ENCODE measurements at regions not wholly inside any gene's neighbourhood (a gene's known extent, or its start where the extent isn't known, plus 50 kb on each side); places are given as distances from the start of the nearest gene placed in this dataset.
A peak's percentile ranks its signal among the peaks of the same experiment; 100 is the strongest.

GRCh38 chr2:216553482-216554240 lies 55.0 kb downstream of the RPL37A start:
- DNase-seq: no peak

- no peak for DNase-seq
These were observed 55.6 kb downstream of the RPL37A start for GRCh38 chr2:216554286-216554685.

GRCh38 chr2:216554755-216555154 lies 56.1 kb downstream of the RPL37A start:
- peak; percentile 44 for DNase-seq

- DNase-seq: peak; percentile 68
These were observed 56.6 kb downstream of the RPL37A start for GRCh38 chr2:216555274-216555673.

GRCh38 chr2:216556202-216556601 lies 57.6 kb downstream of the RPL37A start:
- no peak for DNase-seq

- DNase-seq: no peak
These were observed 58.8 kb downstream of the RPL37A start for GRCh38 chr2:216557413-216557812.

GRCh38 chr2:216557820-216558219 lies 59.2 kb downstream of the RPL37A start:
- no peak for DNase-seq

GRCh38 chr2:216559625-216560156 lies 61.0 kb downstream of the RPL37A start:
- DNase-seq: no peak

DNA sequence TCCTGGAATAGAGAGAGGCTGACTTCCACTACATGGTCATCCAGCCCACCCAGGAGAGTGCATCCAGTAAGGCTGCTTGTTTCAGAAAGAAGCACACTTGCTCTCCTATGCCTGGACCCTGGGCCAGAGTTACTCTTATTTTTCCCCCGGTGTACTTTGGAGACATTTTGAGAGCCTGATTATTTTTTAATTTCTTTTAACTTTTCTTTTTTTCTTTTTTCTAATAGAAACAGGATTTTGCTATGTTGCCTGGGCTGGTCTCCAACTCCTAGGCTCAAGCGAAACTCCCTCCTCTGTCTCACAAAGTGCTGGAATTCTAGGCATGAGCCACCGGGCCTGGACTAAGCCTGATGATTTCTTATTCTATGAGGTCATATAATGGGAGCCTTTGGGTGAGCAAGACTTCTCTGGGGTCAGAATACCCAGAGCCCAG lies 62.2 kb downstream of the RPL37A start:
- no peak for DNase-seq

DNA sequence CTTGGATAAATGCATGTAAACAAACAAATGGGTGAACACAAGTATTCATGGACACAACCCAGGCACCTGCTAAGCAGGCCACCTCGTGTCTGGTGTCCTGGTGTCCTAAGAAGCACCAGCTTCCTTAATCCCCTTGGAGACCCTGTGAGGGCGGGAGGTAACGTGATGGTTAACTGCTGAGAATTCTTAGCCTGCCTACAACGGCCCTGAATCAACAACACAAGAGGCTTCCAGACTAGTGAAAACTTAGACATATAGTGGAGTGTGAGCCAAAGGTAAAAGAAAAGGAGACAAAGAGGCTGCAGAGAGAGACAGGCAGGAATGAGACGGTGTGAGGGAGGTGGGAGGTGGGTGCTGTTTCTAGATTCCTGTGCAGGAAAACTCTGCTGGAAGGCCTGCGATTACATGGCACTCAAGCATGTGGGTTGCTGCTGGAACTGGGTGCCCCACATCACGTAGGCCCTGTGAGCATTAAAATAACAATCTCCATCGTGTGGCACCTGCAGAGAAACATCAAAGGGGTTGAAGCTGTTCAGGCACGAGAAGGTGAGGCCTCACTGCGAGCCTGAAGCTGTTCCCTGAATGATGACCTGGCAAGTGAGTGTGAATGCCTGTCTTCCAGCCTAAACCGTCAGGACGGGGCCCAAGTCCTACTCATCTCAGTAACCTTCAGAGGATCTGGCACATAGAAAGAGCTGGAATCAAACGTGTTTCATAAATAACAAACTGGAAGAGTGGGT lies 64.2 kb downstream of the RPL37A start:
- DNase-seq: no peak

- no peak for DNase-seq
These were observed 65.0 kb downstream of the RPL37A start for GRCh38 chr2:216563646-216564045.

- no peak for DNase-seq
These were observed 66.0 kb downstream of the RPL37A start for GRCh38 chr2:216564611-216565010.

- DNase-seq: no peak
These were observed 67.3 kb upstream of the IGFBP2 start for GRCh38 chr2:216565956-216566355.

GRCh38 chr2:216568576-216568975 lies 64.6 kb upstream of the IGFBP2 start:
- no peak for DNase-seq

- DNase-seq: no peak
These were observed 63.5 kb upstream of the IGFBP2 start for GRCh38 chr2:216569765-216570164.

- no peak for DNase-seq
These were observed 62.9 kb upstream of the IGFBP2 start for GRCh38 chr2:216570357-216570756.

DNA sequence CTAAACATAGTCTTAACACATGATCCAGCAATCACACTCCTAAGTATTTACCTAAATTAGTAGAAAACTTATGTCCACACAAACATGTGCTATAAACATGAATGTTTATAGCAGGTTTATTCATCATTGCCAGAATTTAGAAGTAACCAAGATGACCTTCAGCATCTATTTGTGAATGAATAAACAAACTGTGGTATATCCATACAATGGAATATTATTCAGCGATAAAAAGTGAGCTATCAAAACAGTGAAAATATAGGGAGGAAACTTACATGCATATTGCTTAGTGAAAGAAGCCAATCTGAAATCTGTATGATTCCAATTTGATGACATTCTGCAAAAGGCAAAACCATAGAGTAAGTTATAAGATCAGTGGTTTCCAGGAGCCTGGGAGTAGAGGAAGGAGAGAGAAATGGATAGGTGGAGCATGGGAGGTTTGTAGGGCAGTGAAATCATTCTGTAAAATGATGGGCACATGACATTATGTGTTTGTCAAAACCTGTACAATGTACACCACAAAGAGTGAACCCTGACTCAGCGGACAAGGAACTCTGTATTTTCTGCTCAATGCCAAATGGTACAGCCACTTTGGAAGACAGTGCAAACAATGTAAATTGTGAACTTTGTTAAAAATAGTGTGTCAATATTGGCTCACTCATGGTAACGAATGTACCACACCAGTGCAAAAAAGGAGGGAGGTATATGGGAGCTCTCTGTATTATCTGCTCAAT lies 61.9 kb upstream of the IGFBP2 start:
- DNase-seq: no peak

DNA sequence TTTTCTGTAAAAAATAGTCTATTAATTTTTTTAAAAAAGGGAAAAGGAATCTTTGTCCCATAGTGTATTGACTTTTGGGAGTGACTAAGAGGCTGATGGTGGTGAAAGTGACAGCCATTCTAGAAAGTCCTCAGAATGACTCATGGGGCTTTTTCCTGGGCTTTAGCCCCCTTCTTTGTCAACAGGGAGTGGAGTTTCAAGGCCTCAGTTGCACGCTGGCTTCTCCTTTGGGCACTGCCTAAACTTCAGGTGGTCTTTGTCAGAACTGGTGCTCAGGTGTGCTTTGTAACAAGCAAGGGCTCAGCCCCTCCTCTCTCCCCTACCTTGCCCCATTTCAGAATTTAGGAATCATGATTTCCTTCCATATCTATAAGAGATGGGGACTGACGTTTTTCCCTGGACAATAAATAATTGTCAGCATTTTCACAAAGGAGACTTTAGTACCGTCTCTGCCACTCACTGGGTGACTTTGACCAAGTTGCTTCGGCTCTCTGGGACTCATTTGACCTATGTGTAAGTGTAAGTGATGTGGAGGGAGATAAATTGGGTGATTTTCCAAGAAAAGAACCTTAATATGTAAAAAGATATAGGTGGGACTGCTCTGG lies 61.2 kb upstream of the IGFBP2 start:
- DNase-seq: no peak

DNA sequence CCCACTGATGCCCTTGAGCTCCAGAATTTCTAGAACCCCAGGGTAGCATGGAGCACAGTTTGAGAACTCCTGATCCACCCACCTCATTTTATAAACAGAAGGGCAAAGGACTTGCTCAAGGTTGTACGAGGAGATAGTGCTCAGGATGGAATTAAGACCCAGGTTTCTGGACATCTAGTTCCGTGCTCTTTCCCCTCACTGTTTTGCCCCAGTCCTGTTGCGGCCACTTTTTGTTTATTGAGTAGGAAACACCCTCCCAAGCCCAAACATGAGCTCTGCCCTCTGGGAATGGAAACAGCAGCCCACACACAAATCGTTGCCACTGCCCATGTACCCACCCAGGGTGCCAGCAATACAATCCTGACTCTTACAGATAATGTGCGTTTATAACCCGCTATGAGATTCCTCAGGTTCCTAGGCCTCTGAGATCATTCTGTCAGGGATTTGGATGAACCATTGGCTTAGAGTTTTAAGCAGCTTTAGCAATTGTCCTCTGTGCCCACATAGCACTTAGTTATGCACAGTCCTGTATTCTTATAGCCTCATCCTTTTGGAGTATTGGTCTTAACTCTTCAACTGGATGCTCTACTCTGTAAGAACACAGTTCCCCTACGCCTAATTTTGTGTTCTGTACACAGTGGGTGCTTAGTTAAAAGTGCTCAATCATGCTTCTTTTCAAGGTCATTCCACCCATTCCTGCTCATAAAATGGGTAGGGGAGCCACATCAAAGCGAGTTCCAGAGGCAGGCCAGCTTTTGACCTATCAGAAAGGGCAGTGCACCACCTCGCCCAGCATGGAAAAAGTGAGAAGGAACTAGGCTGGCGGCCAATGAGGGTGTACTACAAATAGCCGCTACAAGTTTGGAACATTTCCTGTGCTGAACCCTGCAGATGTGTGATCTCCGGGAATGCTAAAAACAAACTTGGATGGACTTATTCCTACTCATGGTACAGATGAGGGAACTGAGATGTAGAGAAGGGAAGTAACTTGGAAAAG lies 60.3 kb upstream of the IGFBP2 start:
- no peak for DNase-seq

DNA sequence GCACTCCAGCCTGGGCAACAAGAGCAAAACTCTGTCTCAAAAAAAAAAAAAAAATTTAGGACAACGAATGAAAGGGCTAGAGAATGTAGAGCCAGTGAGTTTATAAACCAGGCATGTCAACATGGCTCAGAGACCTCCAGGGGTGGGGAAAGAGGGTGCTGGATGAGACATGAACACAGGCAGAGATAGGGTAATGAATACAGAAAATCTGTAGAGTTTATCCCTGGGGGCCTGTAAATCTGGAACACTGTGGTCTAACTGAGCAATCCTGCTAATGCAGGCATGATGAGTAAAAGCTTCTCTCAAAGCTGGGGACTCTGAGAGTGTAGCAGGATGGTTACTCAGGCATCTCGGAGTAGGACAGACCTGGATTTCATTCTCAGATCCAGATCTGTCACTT lies 59.2 kb upstream of the IGFBP2 start:
- no peak for DNase-seq

DNA sequence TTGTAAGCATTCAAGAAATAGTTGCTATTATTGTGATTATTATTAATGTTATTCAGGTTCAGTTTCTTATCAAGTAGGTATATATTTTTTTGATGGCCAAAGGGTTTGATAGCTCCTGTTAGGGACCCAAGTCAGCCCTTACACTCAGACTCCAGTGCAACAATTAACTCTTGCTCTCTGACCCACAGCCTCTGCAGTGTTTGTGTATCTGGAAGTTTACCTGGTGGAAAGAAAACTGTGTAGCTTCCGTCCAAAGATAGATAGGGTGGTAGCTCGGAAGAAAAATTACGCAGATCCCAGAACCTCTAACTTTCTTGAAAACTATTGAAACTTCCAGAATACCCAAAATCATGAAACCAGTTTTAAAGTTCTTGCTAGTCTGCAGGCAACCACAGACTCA lies 58.6 kb upstream of the IGFBP2 start:
- no peak for DNase-seq

GRCh38 chr2:216575465-216575864 lies 57.8 kb upstream of the IGFBP2 start:
- no peak for DNase-seq

All from NCI-H1092 treated with DMSO at 0.1 percent for 48 hours (cell line).